Ishikawa (cell line): ENCODE measurements at regions not wholly inside any gene's neighbourhood (a gene's known extent, or its start where the extent isn't known, plus 50 kb on each side); places are given as distances from the start of the nearest gene placed in this dataset.

Experiments used
- CEBPB ChIP-seq: IDR thresholded peaks from 2 replicates; pipeline ENCODE4 v1.6.1; 2012
- CREB1 ChIP-seq: IDR thresholded peaks from 2 replicates; pipeline ENCODE4 v1.6.1; 2012; ENCODE audit warnings: low read depth
- EGR1 ChIP-seq: IDR thresholded peaks from 2 replicates; pipeline ENCODE4 v1.6.1; 2012
- EP300 ChIP-seq: IDR thresholded peaks from 2 replicates; pipeline ENCODE4 v1.6.1; 2012; ENCODE audit warnings: borderline replicate concordance
- FOXM1 ChIP-seq: IDR thresholded peaks from 2 replicates; pipeline ENCODE4 v1.6.1; 2012; ENCODE audit warnings: low read depth, borderline replicate concordance
- NFIC ChIP-seq: IDR thresholded peaks from 2 replicates; pipeline ENCODE4 v1.6.1; 2012
- RAD21 ChIP-seq: IDR thresholded peaks from 2 replicates; pipeline ENCODE4 v1.6.1; 2012; ENCODE audit warnings: low read depth
- TAF1 ChIP-seq: IDR thresholded peaks from 2 replicates; pipeline ENCODE4 v1.6.1; 2012; ENCODE audit warnings: low read depth, mild to moderate bottlenecking
- TCF12 ChIP-seq: IDR thresholded peaks from 2 replicates; pipeline ENCODE4 v1.6.1; 2012; ENCODE audit warnings: low read depth
- TEAD4 ChIP-seq: IDR thresholded peaks from 2 replicates; pipeline ENCODE4 v1.6.1; 2012
- YY1 ChIP-seq: IDR thresholded peaks from 2 replicates; pipeline ENCODE4 v1.6.1; 2012; ENCODE audit warnings: low read depth
- ZBTB7A ChIP-seq: IDR thresholded peaks from 2 replicates; pipeline ENCODE4 v1.6.1; 2012; ENCODE audit warnings: low read depth
- TF ChIP-seq, protein P1 (sequence below): IDR thresholded peaks from 2 replicates; pipeline ENCODE4 v1.6.1; 2012
- TF ChIP-seq, protein P2 (sequence below): IDR thresholded peaks from 2 replicates; pipeline ENCODE4 v1.6.1; 2012; ENCODE audit warnings: low read depth, mild to moderate bottlenecking
- TF ChIP-seq, protein P3 (sequence below): IDR thresholded peaks from 2 replicates; pipeline ENCODE4 v1.6.1; 2012

DNA sequence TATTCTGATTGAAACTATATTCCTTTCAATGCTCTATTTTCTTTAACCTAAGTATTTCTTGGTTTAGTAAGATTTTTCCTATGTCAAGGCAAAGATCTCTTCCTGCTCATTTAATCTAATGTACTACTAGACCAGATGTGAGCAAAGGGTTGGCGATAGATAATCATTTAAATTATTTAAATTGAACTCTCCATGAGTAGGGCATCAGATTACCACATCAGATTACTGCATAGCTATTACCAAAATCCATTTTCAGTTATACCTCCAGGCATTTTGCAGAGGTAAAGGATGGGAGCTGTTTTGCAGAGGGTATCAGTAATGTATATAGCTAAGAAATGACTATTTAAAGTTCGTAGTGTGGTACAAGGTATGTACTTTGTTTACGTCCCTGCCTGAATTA lies 607.9 kb downstream of the PTPRC start:
- TF ChIP-seq, protein P1, sequence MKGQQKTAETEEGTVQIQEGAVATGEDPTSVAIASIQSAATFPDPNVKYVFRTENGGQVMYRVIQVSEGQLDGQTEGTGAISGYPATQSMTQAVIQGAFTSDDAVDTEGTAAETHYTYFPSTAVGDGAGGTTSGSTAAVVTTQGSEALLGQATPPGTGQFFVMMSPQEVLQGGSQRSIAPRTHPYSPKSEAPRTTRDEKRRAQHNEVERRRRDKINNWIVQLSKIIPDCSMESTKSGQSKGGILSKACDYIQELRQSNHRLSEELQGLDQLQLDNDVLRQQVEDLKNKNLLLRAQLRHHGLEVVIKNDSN: no peak
- no peak for TF ChIP-seq ZBTB7A

DNA sequence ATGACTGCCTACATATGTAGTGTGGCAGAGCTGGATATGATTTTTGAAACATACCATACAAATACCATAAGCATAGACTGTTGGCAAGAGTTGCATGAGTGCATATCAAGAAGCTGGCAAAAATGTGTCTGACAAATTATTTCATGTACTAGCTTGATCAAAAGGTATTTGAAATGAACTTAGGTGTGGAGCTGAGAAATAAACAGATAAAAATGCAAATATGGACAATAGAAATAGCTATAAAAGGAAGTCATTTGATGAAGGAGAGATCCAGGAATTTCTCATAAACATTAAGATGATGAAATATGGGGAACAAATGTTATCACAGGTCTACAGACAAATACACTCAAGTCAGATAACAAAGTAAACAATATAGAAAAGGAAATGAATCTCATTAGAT lies 609.1 kb downstream of the PTPRC start:
- no peak for TF ChIP-seq TCF12
- TF ChIP-seq, protein P2, sequence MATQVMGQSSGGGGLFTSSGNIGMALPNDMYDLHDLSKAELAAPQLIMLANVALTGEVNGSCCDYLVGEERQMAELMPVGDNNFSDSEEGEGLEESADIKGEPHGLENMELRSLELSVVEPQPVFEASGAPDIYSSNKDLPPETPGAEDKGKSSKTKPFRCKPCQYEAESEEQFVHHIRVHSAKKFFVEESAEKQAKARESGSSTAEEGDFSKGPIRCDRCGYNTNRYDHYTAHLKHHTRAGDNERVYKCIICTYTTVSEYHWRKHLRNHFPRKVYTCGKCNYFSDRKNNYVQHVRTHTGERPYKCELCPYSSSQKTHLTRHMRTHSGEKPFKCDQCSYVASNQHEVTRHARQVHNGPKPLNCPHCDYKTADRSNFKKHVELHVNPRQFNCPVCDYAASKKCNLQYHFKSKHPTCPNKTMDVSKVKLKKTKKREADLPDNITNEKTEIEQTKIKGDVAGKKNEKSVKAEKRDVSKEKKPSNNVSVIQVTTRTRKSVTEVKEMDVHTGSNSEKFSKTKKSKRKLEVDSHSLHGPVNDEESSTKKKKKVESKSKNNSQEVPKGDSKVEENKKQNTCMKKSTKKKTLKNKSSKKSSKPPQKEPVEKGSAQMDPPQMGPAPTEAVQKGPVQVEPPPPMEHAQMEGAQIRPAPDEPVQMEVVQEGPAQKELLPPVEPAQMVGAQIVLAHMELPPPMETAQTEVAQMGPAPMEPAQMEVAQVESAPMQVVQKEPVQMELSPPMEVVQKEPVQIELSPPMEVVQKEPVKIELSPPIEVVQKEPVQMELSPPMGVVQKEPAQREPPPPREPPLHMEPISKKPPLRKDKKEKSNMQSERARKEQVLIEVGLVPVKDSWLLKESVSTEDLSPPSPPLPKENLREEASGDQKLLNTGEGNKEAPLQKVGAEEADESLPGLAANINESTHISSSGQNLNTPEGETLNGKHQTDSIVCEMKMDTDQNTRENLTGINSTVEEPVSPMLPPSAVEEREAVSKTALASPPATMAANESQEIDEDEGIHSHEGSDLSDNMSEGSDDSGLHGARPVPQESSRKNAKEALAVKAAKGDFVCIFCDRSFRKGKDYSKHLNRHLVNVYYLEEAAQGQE: no peak
- TF ChIP-seq EP300: no peak
- TF ChIP-seq TAF1: no peak
- no peak for TF ChIP-seq RAD21
- TF ChIP-seq FOXM1: no peak
- TF ChIP-seq NFIC: no peak
- no peak for TF ChIP-seq EGR1
- TF ChIP-seq CREB1: no peak
- TF ChIP-seq, protein P1: no peak
- no peak for TF ChIP-seq ZBTB7A
- no peak for TF ChIP-seq TEAD4
- TF ChIP-seq CEBPB: no peak
- TF ChIP-seq, protein P3, sequence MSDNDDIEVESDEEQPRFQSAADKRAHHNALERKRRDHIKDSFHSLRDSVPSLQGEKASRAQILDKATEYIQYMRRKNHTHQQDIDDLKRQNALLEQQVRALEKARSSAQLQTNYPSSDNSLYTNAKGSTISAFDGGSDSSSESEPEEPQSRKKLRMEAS: no peak
- TF ChIP-seq YY1: no peak

DNA sequence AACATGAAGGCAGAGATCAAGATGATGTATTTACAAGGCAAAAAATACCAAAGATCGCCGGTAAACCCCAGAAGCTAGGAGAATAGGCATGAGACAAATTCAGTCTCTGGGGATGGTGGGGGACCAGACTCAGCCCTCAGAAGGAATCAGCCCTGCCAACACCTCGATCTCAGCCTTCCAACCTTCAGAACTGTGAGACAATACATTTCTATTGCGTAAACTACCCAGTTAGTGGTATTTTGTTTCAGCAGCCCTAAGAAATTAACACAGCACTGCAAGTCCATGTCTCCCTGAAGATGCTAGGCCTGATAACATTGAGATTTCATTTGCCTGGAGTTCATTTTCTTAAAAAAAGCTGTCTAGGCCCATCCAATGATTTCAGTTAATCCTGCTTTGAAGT lies 622.5 kb downstream of the PTPRC start:
- peak; percentile 50; the same call in 1 of the 2 replicates for TF ChIP-seq CEBPB
- no peak for TF ChIP-seq TCF12
- TF ChIP-seq TAF1: no peak

DNA sequence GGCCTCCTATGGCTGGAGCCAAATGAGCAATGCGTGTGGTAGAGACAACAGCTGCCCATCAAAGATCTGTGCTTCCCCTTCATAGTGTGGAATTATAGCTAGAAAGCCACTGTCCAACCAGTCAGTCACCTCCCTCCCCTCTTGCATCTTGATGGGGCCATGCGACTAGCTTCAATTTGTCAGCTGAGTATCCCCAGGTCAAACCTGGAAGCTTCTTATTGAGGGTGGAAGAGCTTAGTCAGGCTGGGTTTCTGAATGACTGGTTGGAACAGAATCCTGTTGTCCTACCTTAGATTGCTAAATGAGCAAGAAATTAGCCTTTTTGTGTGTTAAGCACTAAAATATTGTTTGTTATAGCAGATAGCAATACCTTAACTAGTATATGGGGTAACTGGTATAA lies 625.4 kb downstream of the PTPRC start:
- TF ChIP-seq TAF1 (no peak), EP300 (no peak), ZBTB7A (no peak), TCF12 (no peak), YY1 (no peak), CEBPB (no peak), RAD21 (no peak), FOXM1 (no peak), CREB1 (no peak), TEAD4 (no peak), EGR1 (no peak), NFIC (no peak)
- TF ChIP-seq, protein P3: no peak
- TF ChIP-seq, protein P1: no peak
- TF ChIP-seq, protein P2: no peak

DNA sequence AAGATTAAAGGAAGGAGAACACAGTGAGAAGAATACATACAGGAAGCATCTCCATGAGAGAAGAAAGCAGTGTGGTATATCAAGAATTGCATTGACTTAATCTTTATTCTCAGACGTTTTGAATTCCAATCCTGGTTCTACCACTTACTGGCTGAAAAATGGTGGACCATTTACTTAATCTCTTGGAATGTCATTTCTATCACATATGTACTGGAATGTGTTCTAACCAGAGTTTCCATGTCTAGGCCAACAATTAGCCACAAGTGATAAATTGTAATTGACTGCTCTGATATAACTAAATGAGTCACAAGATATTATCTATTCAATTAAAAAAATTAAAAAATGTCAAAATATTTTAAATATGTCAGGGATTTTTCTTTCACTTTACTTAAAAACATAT lies 626.1 kb downstream of the PTPRC start:
- TF ChIP-seq EGR1: no peak
- TF ChIP-seq, protein P3: no peak
- no peak for TF ChIP-seq TCF12
- TF ChIP-seq, protein P1: no peak
- no peak for TF ChIP-seq EP300
- TF ChIP-seq RAD21: no peak
- TF ChIP-seq, protein P2: no peak
- TF ChIP-seq YY1: no peak
- no peak for TF ChIP-seq TEAD4
- no peak for TF ChIP-seq NFIC
- TF ChIP-seq TAF1: no peak
- no peak for TF ChIP-seq CREB1
- TF ChIP-seq ZBTB7A: no peak
- TF ChIP-seq FOXM1: no peak
